Activated B cell treated with CpG ODN at 0.5 μM for 24 hours (primary cell): ENCODE measurements at regions not wholly inside any gene's neighbourhood (a gene's known extent, or its start where the extent isn't known, plus 50 kb on each side); places are given as distances from the start of the nearest gene placed in this dataset.

Source experiments
- ATAC-seq: fragments of 200-7000 bp; cut with Tn5 transposase; one replicate; pipeline ENCODE4 v1.10.0; 2021; ENCODE audit warnings: low read depth, mild to moderate bottlenecking, moderate library complexity
- CTCF ChIA-PET: fragments of 350-600 bp; sonication (Branson Sonifier 250); formaldehyde crosslinking; loops from one replicate; lab custom pipeline; 2021; ENCODE audit warnings: antibody characterized with exemption; lab: Charles Lee
- POLR2A ChIA-PET: fragments of 350-600 bp; sonication (Branson Sonifier 250); formaldehyde crosslinking; loops from one replicate; lab custom pipeline; 2021; ENCODE audit warnings: antibody characterized with exemption; lab: Charles Lee
- DNase-seq: peaks from one replicate; pipeline ENCODE4 v3.0.0; 2022
- H3K27ac Mint-ChIP-seq: one replicate; pipeline ENCODE4 v1.8.0; 2020; ENCODE audit warnings: mixed read lengths
- H3K27me3 Mint-ChIP-seq: one replicate; pipeline ENCODE4 v1.8.0; 2021; ENCODE audit warnings: mixed read lengths
- H3K36me3 Mint-ChIP-seq: one replicate; pipeline ENCODE4 v1.8.0; 2021; ENCODE audit warnings: low read depth, mixed read lengths
- H3K4me1 Mint-ChIP-seq: one replicate; pipeline ENCODE4 v1.8.0; 2021; ENCODE audit warnings: mixed read lengths
- H3K4me3 Mint-ChIP-seq: one replicate; pipeline ENCODE4 v1.8.0; 2020; ENCODE audit warnings: mild to moderate bottlenecking, mixed read lengths
- H3K9me3 Mint-ChIP-seq: one replicate; pipeline ENCODE4 v1.8.0; 2020; ENCODE audit warnings: mixed read lengths
- intact Hi-C: fragments of 100-400 bp; cut with micrococcal nuclease; formaldehyde crosslinking; loops from one replicate; pipeline ENCODE4 v1.15.1; 2024
- TF ChIP-seq, protein P1 (sequence below): fragments of 200-600 bp; IDR thresholded peaks from one replicate; pipeline ENCODE4 v1.8.0; 2022; ENCODE audit warnings: antibody characterized with exemption, mild to moderate bottlenecking

DNA sequence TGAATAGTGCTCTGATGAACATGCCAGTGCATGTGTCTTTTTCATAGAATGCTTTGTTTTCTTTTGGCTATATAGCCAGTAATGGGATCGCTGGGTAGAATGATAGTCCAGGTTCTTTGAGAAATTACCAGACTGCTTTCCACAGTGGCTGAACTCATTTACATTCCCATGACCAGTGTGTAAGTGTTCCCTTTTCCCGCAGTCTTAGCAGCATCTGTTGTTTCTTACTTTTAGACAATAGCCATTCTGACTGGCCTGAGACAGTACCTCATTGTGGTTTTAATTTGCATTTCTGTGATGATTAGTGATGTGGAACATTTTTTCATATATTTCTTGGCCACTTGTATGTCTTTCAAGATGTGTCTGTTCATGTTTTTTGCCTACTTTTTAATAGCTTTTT, 784.5 kb downstream of the USP25 start:
- ChIA-PET POLR2A (no interaction called here), CTCF (no interaction called here)
- H3K9me3 Mint-ChIP-seq, result peaks cover 7% of the 10 kb centered on the region
- no peak overlapping the region for H3K27ac Mint-ChIP-seq
- no peaks in the 10 kb centered on the region for H3K4me1 Mint-ChIP-seq
- TF ChIP-seq, protein P1, sequence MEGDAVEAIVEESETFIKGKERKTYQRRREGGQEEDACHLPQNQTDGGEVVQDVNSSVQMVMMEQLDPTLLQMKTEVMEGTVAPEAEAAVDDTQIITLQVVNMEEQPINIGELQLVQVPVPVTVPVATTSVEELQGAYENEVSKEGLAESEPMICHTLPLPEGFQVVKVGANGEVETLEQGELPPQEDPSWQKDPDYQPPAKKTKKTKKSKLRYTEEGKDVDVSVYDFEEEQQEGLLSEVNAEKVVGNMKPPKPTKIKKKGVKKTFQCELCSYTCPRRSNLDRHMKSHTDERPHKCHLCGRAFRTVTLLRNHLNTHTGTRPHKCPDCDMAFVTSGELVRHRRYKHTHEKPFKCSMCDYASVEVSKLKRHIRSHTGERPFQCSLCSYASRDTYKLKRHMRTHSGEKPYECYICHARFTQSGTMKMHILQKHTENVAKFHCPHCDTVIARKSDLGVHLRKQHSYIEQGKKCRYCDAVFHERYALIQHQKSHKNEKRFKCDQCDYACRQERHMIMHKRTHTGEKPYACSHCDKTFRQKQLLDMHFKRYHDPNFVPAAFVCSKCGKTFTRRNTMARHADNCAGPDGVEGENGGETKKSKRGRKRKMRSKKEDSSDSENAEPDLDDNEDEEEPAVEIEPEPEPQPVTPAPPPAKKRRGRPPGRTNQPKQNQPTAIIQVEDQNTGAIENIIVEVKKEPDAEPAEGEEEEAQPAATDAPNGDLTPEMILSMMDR, result no peak
- DNase-seq (no peak), ATAC-seq (no peak)
- intact Hi-C loops, result no loop called here
- no peak overlapping the region for H3K4me3 Mint-ChIP-seq
- H3K27me3 Mint-ChIP-seq, result no peaks in the 10 kb centered on the region
- H3K36me3 Mint-ChIP-seq, result no peaks in the 10 kb centered on the region

DNA sequence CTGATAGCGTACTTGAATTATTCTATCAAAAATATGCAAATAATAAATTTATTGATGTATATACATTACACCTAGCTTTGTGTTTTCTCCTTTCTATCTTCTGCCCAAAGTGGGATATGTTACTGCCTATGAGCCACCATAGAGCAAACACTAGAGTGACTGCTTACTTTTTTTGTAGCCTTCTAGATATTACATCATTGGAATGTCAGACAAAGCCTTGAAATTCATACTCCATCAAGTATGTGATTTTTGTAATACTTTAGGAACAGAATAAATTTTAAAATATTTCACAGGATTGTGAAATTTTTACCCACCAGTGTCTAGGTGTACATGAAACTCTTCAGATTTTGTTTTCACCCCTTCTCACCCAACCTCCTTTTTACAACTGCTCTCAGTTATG, 787.6 kb downstream of the USP25 start:
- H3K4me3 Mint-ChIP-seq, result no peak overlapping the region
- ATAC-seq (no peak), DNase-seq (no peak)
- TF ChIP-seq, protein P1, result no peak
- no peaks in the 10 kb centered on the region for H3K27me3 Mint-ChIP-seq
- no peaks in the 10 kb centered on the region for H3K36me3 Mint-ChIP-seq
- POLR2A ChIA-PET, result no interaction called here
- H3K9me3 Mint-ChIP-seq, result peaks cover 7% of the 10 kb centered on the region
- no peaks in the 10 kb centered on the region for H3K4me1 Mint-ChIP-seq
- CTCF ChIA-PET, result no interaction called here
- intact Hi-C loops, result no loop called here
- no peak overlapping the region for H3K27ac Mint-ChIP-seq

DNA sequence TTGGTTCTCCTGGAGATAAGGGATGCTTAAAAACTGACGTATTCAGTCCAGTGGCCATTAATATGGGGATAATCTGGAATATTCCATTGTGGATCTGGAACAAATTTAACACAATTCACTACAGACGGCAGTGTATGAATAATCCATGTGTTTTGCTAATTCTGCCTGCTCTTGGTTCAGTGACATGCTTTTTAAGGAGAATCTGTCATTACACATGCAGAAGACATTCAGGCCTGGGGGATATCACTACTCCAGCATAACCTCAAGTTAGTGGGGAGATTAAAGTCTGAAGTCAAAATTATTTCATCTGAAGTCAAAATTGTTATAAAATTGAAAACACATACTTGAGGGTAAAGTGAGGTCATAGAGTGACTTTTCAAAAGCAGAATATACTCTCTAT, 789.3 kb downstream of the USP25 start:
- Mint-ChIP-seq H3K4me1 (no peaks in the 10 kb centered on the region), H3K27me3 (no peaks in the 10 kb centered on the region)

DNA sequence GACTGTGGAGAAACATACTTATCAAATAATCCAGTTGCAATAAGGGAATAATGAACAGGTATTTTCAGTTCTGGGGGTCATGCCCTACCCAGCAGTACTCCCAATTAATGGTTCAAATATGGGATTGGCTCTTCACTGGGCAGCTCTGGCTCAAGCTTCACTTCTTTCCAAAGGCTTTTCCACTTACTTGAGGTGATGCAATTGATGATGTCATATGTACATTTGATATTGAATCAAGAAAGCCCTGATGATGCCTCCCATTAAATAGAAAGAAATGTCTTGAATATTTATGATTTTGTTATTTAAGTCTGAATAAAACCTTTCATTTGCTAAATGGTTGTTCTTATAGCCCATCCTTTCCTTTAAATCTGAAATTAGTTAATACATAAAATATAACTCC, 789.9 kb downstream of the USP25 start:
- H3K27me3 Mint-ChIP-seq, result no peaks in the 10 kb centered on the region
- intact Hi-C loops, result no loop called here
- H3K27ac Mint-ChIP-seq, result no peak overlapping the region
- peaks cover 12% of the 10 kb centered on the region for H3K9me3 Mint-ChIP-seq
- TF ChIP-seq, protein P1, result no peak
- ATAC-seq (no peak), DNase-seq (no peak)
- no peaks in the 10 kb centered on the region for H3K4me1 Mint-ChIP-seq
- CTCF ChIA-PET, result no interaction called here
- POLR2A ChIA-PET, result no interaction called here
- H3K4me3 Mint-ChIP-seq, result no peak overlapping the region
- no peaks in the 10 kb centered on the region for H3K36me3 Mint-ChIP-seq

More for the DNA sequence above, 789.3 kb downstream of the USP25 start:
- Mint-ChIP-seq H3K36me3 (no peaks in the 10 kb centered on the region), H3K4me3 (no peak overlapping the region), H3K9me3 (peaks cover 11% of the 10 kb centered on the region), H3K27ac (no peak overlapping the region)
- TF ChIP-seq, protein P1, result no peak
- CTCF ChIA-PET, result no interaction called here
- POLR2A ChIA-PET, result no interaction called here
- intact Hi-C loops, result no loop called here
- ATAC-seq (no peak), DNase-seq (no peak)

DNA sequence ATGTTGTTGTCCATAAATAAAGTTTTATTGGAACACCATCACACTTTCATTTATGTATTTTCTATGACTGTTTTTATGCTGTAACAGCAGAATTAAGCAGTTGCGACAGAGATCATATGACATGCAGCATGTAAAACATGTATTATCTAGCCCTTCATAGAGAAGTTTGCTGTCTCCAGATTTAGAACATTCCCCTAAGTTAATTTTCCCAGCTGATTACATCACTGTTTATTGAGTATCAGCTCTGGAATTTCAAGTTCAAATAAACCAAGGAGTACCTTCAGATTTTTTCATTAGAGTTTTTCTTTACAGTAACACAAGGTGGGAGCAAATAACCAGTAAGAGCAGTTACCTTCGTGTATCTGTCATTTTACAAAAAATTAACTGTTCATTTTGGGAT, 792.8 kb downstream of the USP25 start:
- POLR2A ChIA-PET, result no interaction called here
- Mint-ChIP-seq H3K9me3 (peaks cover 14% of the 10 kb centered on the region), H3K4me3 (no peak overlapping the region), H3K4me1 (no peaks in the 10 kb centered on the region), H3K36me3 (no peaks in the 10 kb centered on the region), H3K27ac (no peak overlapping the region), H3K27me3 (no peaks in the 10 kb centered on the region)
- no peak for DNase-seq
- no peak for ATAC-seq
- TF ChIP-seq, protein P1, result no peak
- intact Hi-C loops, result no loop called here
- CTCF ChIA-PET, result no interaction called here
